ENCODE measurements at regions not wholly inside any gene's neighbourhood (a gene's known extent, or its start where the extent isn't known, plus 50 kb on each side); places are given as distances from the start of the nearest gene placed in this dataset.

DNA sequence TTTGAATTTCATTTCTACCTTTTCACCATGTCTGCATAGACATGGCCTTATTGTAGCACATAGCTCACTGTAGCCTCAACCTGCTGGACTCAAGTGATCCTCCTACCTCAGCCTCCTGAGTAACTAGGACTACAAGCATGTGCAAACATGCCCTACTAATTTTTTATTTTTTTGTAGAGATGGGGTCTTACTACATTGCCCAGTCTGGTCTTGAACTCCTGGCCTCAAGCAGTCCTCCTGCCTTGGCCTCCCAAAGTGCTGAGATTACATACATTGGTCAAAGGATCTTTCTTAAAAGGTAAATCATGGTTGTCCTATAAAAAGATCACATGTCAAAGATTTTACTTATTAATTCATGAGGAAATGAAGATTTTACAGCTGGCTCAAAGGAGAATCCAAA, 57.2 kb upstream of the GOLGA8B start:
- TF ChIP-seq, protein P1, sequence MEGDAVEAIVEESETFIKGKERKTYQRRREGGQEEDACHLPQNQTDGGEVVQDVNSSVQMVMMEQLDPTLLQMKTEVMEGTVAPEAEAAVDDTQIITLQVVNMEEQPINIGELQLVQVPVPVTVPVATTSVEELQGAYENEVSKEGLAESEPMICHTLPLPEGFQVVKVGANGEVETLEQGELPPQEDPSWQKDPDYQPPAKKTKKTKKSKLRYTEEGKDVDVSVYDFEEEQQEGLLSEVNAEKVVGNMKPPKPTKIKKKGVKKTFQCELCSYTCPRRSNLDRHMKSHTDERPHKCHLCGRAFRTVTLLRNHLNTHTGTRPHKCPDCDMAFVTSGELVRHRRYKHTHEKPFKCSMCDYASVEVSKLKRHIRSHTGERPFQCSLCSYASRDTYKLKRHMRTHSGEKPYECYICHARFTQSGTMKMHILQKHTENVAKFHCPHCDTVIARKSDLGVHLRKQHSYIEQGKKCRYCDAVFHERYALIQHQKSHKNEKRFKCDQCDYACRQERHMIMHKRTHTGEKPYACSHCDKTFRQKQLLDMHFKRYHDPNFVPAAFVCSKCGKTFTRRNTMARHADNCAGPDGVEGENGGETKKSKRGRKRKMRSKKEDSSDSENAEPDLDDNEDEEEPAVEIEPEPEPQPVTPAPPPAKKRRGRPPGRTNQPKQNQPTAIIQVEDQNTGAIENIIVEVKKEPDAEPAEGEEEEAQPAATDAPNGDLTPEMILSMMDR (IDR thresholded peaks at IDR 0.05) = no peak
- TF ChIP-seq, protein P2, sequence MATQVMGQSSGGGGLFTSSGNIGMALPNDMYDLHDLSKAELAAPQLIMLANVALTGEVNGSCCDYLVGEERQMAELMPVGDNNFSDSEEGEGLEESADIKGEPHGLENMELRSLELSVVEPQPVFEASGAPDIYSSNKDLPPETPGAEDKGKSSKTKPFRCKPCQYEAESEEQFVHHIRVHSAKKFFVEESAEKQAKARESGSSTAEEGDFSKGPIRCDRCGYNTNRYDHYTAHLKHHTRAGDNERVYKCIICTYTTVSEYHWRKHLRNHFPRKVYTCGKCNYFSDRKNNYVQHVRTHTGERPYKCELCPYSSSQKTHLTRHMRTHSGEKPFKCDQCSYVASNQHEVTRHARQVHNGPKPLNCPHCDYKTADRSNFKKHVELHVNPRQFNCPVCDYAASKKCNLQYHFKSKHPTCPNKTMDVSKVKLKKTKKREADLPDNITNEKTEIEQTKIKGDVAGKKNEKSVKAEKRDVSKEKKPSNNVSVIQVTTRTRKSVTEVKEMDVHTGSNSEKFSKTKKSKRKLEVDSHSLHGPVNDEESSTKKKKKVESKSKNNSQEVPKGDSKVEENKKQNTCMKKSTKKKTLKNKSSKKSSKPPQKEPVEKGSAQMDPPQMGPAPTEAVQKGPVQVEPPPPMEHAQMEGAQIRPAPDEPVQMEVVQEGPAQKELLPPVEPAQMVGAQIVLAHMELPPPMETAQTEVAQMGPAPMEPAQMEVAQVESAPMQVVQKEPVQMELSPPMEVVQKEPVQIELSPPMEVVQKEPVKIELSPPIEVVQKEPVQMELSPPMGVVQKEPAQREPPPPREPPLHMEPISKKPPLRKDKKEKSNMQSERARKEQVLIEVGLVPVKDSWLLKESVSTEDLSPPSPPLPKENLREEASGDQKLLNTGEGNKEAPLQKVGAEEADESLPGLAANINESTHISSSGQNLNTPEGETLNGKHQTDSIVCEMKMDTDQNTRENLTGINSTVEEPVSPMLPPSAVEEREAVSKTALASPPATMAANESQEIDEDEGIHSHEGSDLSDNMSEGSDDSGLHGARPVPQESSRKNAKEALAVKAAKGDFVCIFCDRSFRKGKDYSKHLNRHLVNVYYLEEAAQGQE (IDR thresholded peaks at IDR 0.05; ENCODE audit: insufficient read depth in 1 of 2, low read depth in 2 of 2, low read length in 1 of 2) = no peak
- TF ChIP-seq TCF7L2 (IDR thresholded peaks at IDR 0.05; ENCODE audit: low read depth, low read length) (no peak), SIN3A (IDR thresholded peaks at IDR 0.05; ENCODE audit: borderline replicate concordance, insufficient read depth, low read depth, low read length) (no peak), POLR2AphosphoS5 (IDR thresholded peaks at IDR 0.05; ENCODE audit: low read depth, low read length) (no peak)
